Mesenchymal stem cell (in vitro differentiated cells and primary cell): ENCODE measurements at regions not wholly inside any gene's neighbourhood (a gene's known extent, or its start where the extent isn't known, plus 50 kb on each side); places are given as distances from the start of the nearest gene placed in this dataset.

Experiments used
- DNase-seq: peaks from one replicate; pipeline ENCODE4 v3.0.0-alpha.2; 2013
- H2AFZ ChIP-seq: one replicate; pipeline ENCODE4 v1.6.1; 2013; ENCODE audit warnings: low read depth, mild to moderate bottlenecking, control low read depth, inconsistent platforms, low read length, moderate library complexity
- H2AK5ac ChIP-seq: 2 replicates; pipeline ENCODE4 v1.6.1; 2013; ENCODE audit warnings: low read length, moderate library complexity, mild to moderate bottlenecking, inconsistent platforms; ENCODE audit not compliant: severe bottlenecking
- H2BK120ac ChIP-seq: one replicate; pipeline ENCODE4 v1.6.1; 2013; ENCODE audit warnings: low read depth, mild to moderate bottlenecking, inconsistent platforms, low read length, moderate library complexity
- H2BK12ac ChIP-seq, 2 experiments: one replicate each; pipeline ENCODE4 v1.6.1; 2013; ENCODE audit warnings: inconsistent platforms in 2 of 2, low read length in 2 of 2, mild to moderate bottlenecking in 2 of 2, moderate library complexity in 2 of 2, control low read depth in 1 of 2
- H2BK15ac ChIP-seq: one replicate; pipeline ENCODE4 v1.6.1; 2013; ENCODE audit warnings: mild to moderate bottlenecking, low read depth, inconsistent platforms; ENCODE audit not compliant: poor library complexity, severe bottlenecking
- H2BK5ac ChIP-seq: 2 replicates; pipeline ENCODE4 v1.6.1; 2013; ENCODE audit warnings: low read depth, mild to moderate bottlenecking, low read length, control low read depth, inconsistent platforms; ENCODE audit not compliant: poor library complexity, severe bottlenecking
- H3K14ac ChIP-seq, 2 experiments: one replicate each; pipeline ENCODE4 v1.6.1; 2013; ENCODE audit warnings: inconsistent platforms in 2 of 2, low read length in 2 of 2, control low read depth in 1 of 2, mild to moderate bottlenecking in 1 of 2, moderate library complexity in 1 of 2
- H3K18ac ChIP-seq, 2 experiments: one replicate each; pipeline ENCODE4 v1.6.1; 2013; ENCODE audit warnings: inconsistent platforms in 2 of 2, low read length in 2 of 2, control low read depth in 1 of 2, low read depth in 1 of 2, mild to moderate bottlenecking in 1 of 2
- H3K23ac ChIP-seq, 2 experiments: one replicate each; pipeline ENCODE4 v1.6.1; 2013; ENCODE audit warnings: inconsistent platforms in 2 of 2, low read length in 2 of 2, mild to moderate bottlenecking in 2 of 2, moderate library complexity in 2 of 2, control low read depth in 1 of 2
- H3K27ac ChIP-seq: 2 replicates; pipeline ENCODE4 v1.5.1; 2013; ENCODE audit warnings: mild to moderate bottlenecking, moderate library complexity, low read length, control low read depth, inconsistent platforms; ENCODE audit not compliant: poor library complexity, severe bottlenecking
- H3K27me3 ChIP-seq, 2 experiments: 2 replicates each; pipeline versions ENCODE4 v1.6.1 to v1.7.0; 2013; ENCODE audit warnings: low read length in 2 of 2, mild to moderate bottlenecking in 2 of 2, moderate library complexity in 2 of 2, control low read depth in 1 of 2, inconsistent platforms in 1 of 2; ENCODE audit not compliant: control insufficient read depth in 1 of 2, insufficient read depth in 1 of 2
- H3K36me3 ChIP-seq, 2 experiments: 2 replicates each; pipeline versions ENCODE4 v1.6.1 to v1.7.0; 2013; ENCODE audit warnings: low read length in 2 of 2, control low read depth in 1 of 2, inconsistent platforms in 1 of 2, low read depth in 1 of 2, mild to moderate bottlenecking in 1 of 2; ENCODE audit not compliant: insufficient read depth in 2 of 2, control insufficient read depth in 1 of 2
- H3K4ac ChIP-seq, 2 experiments: one replicate each; pipeline ENCODE4 v1.6.1; 2013; ENCODE audit warnings: inconsistent platforms in 2 of 2, low read length in 2 of 2, mild to moderate bottlenecking in 2 of 2, moderate library complexity in 2 of 2, control low read depth in 1 of 2, low read depth in 1 of 2
- H3K4me1 ChIP-seq: 2 replicates; pipeline ENCODE4 v1.6.1; 2013; ENCODE audit warnings: low read depth, low read length, control low read depth; ENCODE audit not compliant: control insufficient read depth, insufficient read depth
- H3K4me2 ChIP-seq: 2 replicates; pipeline ENCODE4 v1.6.1; 2013; ENCODE audit warnings: low read length, mild to moderate bottlenecking, inconsistent platforms; ENCODE audit not compliant: poor library complexity, severe bottlenecking
- H3K4me3 ChIP-seq, 2 experiments: 2 replicates each; pipeline versions ENCODE4 v1.5.1 to v1.7.0; 2013; ENCODE audit warnings: low read length in 2 of 2, mild to moderate bottlenecking in 2 of 2, control low read depth in 1 of 2, low read depth in 1 of 2; ENCODE audit not compliant: insufficient read depth in 1 of 2
- H3K79me1 ChIP-seq: replicated peaks from 2 replicates; pipeline ENCODE4 v1.6.1; 2013; ENCODE audit warnings: mild to moderate bottlenecking, control low read depth, low read length, inconsistent platforms; ENCODE audit not compliant: poor library complexity, severe bottlenecking
- H3K9ac ChIP-seq: 2 replicates; pipeline ENCODE4 v1.7.0; 2013; ENCODE audit warnings: mild to moderate bottlenecking, low read length, moderate library complexity
- H3K9me3 ChIP-seq: 2 replicates; pipeline ENCODE4 v1.7.0; 2013; ENCODE audit warnings: mild to moderate bottlenecking, low read length; ENCODE audit not compliant: control insufficient read depth
- H4K8ac ChIP-seq: one replicate; pipeline ENCODE4 v1.6.1; 2013; ENCODE audit warnings: inconsistent platforms, mild to moderate bottlenecking, low read length, moderate library complexity
- H4K91ac ChIP-seq: one replicate; pipeline ENCODE4 v1.6.1; 2013; ENCODE audit warnings: mild to moderate bottlenecking, low read length, inconsistent platforms
- WGBS: methylation state at CpG from one replicate; pipeline ENCODE4 v1.1.7; 2013; ENCODE audit warnings: mixed read lengths; 5-methylcytosine and 5-hydroxymethylcytosine counted together

- no peak overlapping the region for H3K23ac ChIP-seq
- H4K91ac ChIP-seq = no peak overlapping the region
- no peak overlapping the region for H3K18ac ChIP-seq
- no peaks in the 10 kb centered on the region for H3K79me1 ChIP-seq
- no peak overlapping the region for H3K4me3 ChIP-seq
- H2BK5ac ChIP-seq = no peak overlapping the region
- DNase-seq = no peak
- H3K4ac ChIP-seq = no peak overlapping the region
- H4K8ac ChIP-seq = no peak overlapping the region
- no peak overlapping the region for H2BK15ac ChIP-seq
- no peak overlapping the region for H2BK12ac ChIP-seq
- no peak overlapping the region for H3K14ac ChIP-seq
- H3K27ac ChIP-seq = no peak overlapping the region
- H3K36me3 ChIP-seq = no peaks in the 10 kb centered on the region
- 67% methylated on average over 9 of the region's 9 CpGs for WGBS
- no peaks in the 10 kb centered on the region for H3K9me3 ChIP-seq
- no peak overlapping the region for H3K9ac ChIP-seq
- no peak overlapping the region for H3K4me2 ChIP-seq
- no peak overlapping the region for H2BK120ac ChIP-seq
- no peaks in the 10 kb centered on the region for H3K4me1 ChIP-seq
- no peak overlapping the region for H2AFZ ChIP-seq
- no peaks in the 10 kb centered on the region for H3K27me3 ChIP-seq
- no peak overlapping the region for H2AK5ac ChIP-seq
These were observed 265.4 kb upstream of the B3GAT1 start for GRCh38 chr11:134677397-134677822.

GRCh38 chr11:134676516-134677287, 264.7 kb upstream of the B3GAT1 start:
- Histone ChIP-seq H3K9ac (no peak overlapping the region), H3K36me3 (no peaks in the 10 kb centered on the region), H3K4ac (no peak overlapping the region), H3K4me2 (no peak overlapping the region), H2BK12ac (no peak overlapping the region), H2AK5ac (no peak overlapping the region), H3K27me3 (peaks cover 0 to under 1% of the 10 kb centered on the region in 2 experiments), H2BK15ac (no peak overlapping the region), H3K9me3 (no peaks in the 10 kb centered on the region), H2BK120ac (no peak overlapping the region), H3K4me1 (no peaks in the 10 kb centered on the region), H2AFZ (no peak overlapping the region), H3K14ac (no peak overlapping the region), H2BK5ac (no peak overlapping the region), H3K27ac (no peak overlapping the region), H3K23ac (no peak overlapping the region), H4K91ac (no peak overlapping the region), H3K79me1 (no peaks in the 10 kb centered on the region), H3K18ac (no peak overlapping the region), H4K8ac (no peak overlapping the region), H3K4me3 (no peak overlapping the region)
- DNase-seq = no peak
- WGBS = 85% methylated on average over 16 of the region's 16 CpGs

GRCh38 chr11:134675983-134676382, 263.9 kb upstream of the B3GAT1 start:
- no peak overlapping the region for H4K8ac ChIP-seq
- H3K23ac ChIP-seq = no peak overlapping the region
- no peak overlapping the region for H3K27ac ChIP-seq
- H2BK12ac ChIP-seq = no peak overlapping the region
- no peak overlapping the region for H2AFZ ChIP-seq
- peaks cover 0 to 7% of the 10 kb centered on the region in 2 experiments for H3K27me3 ChIP-seq
- H3K4me1 ChIP-seq = no peaks in the 10 kb centered on the region
- no peak overlapping the region for H3K4me3 ChIP-seq
- no peak overlapping the region for H2AK5ac ChIP-seq
- no peak overlapping the region for H2BK5ac ChIP-seq
- no peak overlapping the region for H2BK120ac ChIP-seq
- H3K14ac ChIP-seq = no peak overlapping the region
- no peak overlapping the region for H3K4me2 ChIP-seq
- H4K91ac ChIP-seq = no peak overlapping the region
- H2BK15ac ChIP-seq = no peak overlapping the region
- WGBS = 52% methylated on average over 5 of the region's 5 CpGs
- H3K9me3 ChIP-seq = no peaks in the 10 kb centered on the region
- no peaks in the 10 kb centered on the region for H3K36me3 ChIP-seq
- DNase-seq = no peak
- no peak overlapping the region for H3K4ac ChIP-seq
- H3K9ac ChIP-seq = no peak overlapping the region
- no peak overlapping the region for H3K18ac ChIP-seq
- no peaks in the 10 kb centered on the region for H3K79me1 ChIP-seq

- H3K4ac ChIP-seq = no peak overlapping the region
- no CpG with 5 or more reads among the region's 2 CpGs for WGBS
These were observed 262.9 kb upstream of the B3GAT1 start for GRCh38 chr11:134674974-134675373.

More at GRCh38 chr11:134674974-134675373, 262.9 kb upstream of the B3GAT1 start:
- no peak overlapping the region for H2BK5ac ChIP-seq
- no peak for DNase-seq
- H3K79me1 ChIP-seq = no peaks in the 10 kb centered on the region
- H2AK5ac ChIP-seq = no peak overlapping the region
- no peak overlapping the region for H3K14ac ChIP-seq
- H4K8ac ChIP-seq = no peak overlapping the region
- no peak overlapping the region for H4K91ac ChIP-seq
- H3K9ac ChIP-seq = no peak overlapping the region
- no peak overlapping the region for H3K23ac ChIP-seq
- H3K18ac ChIP-seq = no peak overlapping the region
- H3K27ac ChIP-seq = no peak overlapping the region
- H2AFZ ChIP-seq = no peak overlapping the region
- H2BK120ac ChIP-seq = no peak overlapping the region
- no peaks in the 10 kb centered on the region for H3K9me3 ChIP-seq
- no peak overlapping the region for H2BK15ac ChIP-seq
- no peaks in the 10 kb centered on the region for H3K4me1 ChIP-seq
- H3K4me2 ChIP-seq = no peak overlapping the region
- no peak overlapping the region for H2BK12ac ChIP-seq
- peaks cover 0 to 7% of the 10 kb centered on the region in 2 experiments for H3K27me3 ChIP-seq
- no peaks in the 10 kb centered on the region for H3K36me3 ChIP-seq
- no peak overlapping the region for H3K4me3 ChIP-seq
